Body of pancreas (tissue), 4 donors: ENCODE measurements at regions not wholly inside any gene's neighbourhood (a gene's known extent, or its start where the extent isn't known, plus 50 kb on each side); places are given as distances from the start of the nearest gene placed in this dataset.

Experiments used
- ATAC-seq: fragments of 150-250 bp; one replicate; pipeline ENCODE4 v1.9.1; 2016
- DNase-seq, 4 donors: peaks; one replicate each; pipeline ENCODE4 v3.0.0-alpha.2; 2019
- H3K27ac ChIP-seq, 4 donors: fragments of 200-600 bp; sonication (generic); 1 replicate in 3 of 4; 2 replicates in 1 of 4; pipeline versions ENCODE4 v1.5.1 to v1.6.1; 2016 to 2019; ENCODE audit warnings: mild to moderate bottlenecking in 1 of 4, mixed read lengths in 1 of 4, moderate library complexity in 1 of 4
- H3K27me3 ChIP-seq, 2 donors: fragments of 200-600 bp; sonication (generic); one replicate each; pipeline ENCODE4 v1.6.0; 2016; ENCODE audit warnings: mild to moderate bottlenecking in 1 of 2
- H3K36me3 ChIP-seq, 2 donors: fragments of 200-600 bp; sonication (generic); replicated peaks in 1 of 2; 2 replicates each; pipeline ENCODE4 v1.5.1; 2016; ENCODE audit warnings: low read depth in 2 of 2; ENCODE audit not compliant: insufficient read depth in 1 of 2
- H3K4me1 ChIP-seq: fragments of 200-600 bp; sonication (generic); one replicate; pipeline ENCODE4 v1.6.0; 2016
- H3K4me3 ChIP-seq, 2 donors: fragments of 200-600 bp; sonication (generic); 1 replicate in 1 of 2; 2 replicates in 1 of 2; pipeline ENCODE4 v1.5.1; 2016 to 2019
- H3K9me3 ChIP-seq, 3 donors: fragments of 200-600 bp; sonication (generic); 1 replicate in 2 of 3; 2 replicates in 1 of 3; pipeline ENCODE4 v1.5.1; 2016
- POLR2A ChIP-seq, 3 donors: fragments of 450-650 bp; IDR thresholded peaks; one replicate each; pipeline ENCODE4 v1.6.1; 2016; ENCODE audit warnings: antibody characterized with exemption in 3 of 3, mild to moderate bottlenecking in 2 of 3
- WGBS, 2 donors: methylation state at CpG; one replicate each; pipeline ENCODE4 v1.1.5; 2017; 5-methylcytosine and 5-hydroxymethylcytosine counted together
- intact Hi-C: fragments of 100-400 bp; cut with DNase I; formaldehyde crosslinking; loops from one replicate; pipeline ENCODE4 v1.15.1; 2023
- TF ChIP-seq, protein P1 (sequence below), 7 experiments: fragments of 450-650 bp in 4 of 7; fragments of 200-600 bp in 3 of 7; sonication (generic) in 3 of 7; IDR thresholded peaks; one replicate each; pipeline ENCODE4 v1.5.1; 2016 to 2019; ENCODE audit warnings: antibody characterized with exemption in 7 of 7

DNA sequence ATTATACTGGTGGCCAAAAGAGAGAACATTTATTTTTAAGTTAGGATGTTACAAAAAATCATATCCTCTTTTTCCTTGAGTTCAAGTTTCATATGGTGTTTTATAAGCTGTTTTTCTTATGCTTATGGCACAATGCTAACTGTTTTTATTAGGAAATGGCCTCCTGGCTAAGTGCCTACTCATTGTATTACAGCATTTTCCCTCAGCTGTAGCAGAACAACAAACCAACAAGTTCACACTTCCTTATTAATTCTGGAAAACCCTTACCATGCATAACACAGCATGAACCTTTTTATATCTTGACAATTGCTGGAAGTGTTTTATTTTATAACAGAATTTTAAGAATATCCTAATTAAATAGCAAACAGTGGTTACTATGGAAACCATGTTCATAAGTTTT is 165.8 kb downstream of the GASK1B start:
- no peaks in the 10 kb centered on the region for H3K9me3 ChIP-seq
- ATAC-seq (peak; percentile 40), DNase-seq (peak in 1 of 4 donors; percentile 42)
- H3K36me3 ChIP-seq, result no peaks in the 10 kb centered on the region
- no peak for TF ChIP-seq POLR2A (IDR thresholded peaks at IDR 0.05)
- TF ChIP-seq, protein P1, sequence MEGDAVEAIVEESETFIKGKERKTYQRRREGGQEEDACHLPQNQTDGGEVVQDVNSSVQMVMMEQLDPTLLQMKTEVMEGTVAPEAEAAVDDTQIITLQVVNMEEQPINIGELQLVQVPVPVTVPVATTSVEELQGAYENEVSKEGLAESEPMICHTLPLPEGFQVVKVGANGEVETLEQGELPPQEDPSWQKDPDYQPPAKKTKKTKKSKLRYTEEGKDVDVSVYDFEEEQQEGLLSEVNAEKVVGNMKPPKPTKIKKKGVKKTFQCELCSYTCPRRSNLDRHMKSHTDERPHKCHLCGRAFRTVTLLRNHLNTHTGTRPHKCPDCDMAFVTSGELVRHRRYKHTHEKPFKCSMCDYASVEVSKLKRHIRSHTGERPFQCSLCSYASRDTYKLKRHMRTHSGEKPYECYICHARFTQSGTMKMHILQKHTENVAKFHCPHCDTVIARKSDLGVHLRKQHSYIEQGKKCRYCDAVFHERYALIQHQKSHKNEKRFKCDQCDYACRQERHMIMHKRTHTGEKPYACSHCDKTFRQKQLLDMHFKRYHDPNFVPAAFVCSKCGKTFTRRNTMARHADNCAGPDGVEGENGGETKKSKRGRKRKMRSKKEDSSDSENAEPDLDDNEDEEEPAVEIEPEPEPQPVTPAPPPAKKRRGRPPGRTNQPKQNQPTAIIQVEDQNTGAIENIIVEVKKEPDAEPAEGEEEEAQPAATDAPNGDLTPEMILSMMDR (IDR thresholded peaks at IDR 0.05), result no peak
- no peak overlapping the region for H3K4me3 ChIP-seq
- no peaks in the 10 kb centered on the region for H3K4me1 ChIP-seq
- H3K27ac ChIP-seq, result peak overlapping the region in 1 of 4 donors; percentile 14
- no peaks in the 10 kb centered on the region for H3K27me3 ChIP-seq
- intact Hi-C loops, result no loop called here

DNA sequence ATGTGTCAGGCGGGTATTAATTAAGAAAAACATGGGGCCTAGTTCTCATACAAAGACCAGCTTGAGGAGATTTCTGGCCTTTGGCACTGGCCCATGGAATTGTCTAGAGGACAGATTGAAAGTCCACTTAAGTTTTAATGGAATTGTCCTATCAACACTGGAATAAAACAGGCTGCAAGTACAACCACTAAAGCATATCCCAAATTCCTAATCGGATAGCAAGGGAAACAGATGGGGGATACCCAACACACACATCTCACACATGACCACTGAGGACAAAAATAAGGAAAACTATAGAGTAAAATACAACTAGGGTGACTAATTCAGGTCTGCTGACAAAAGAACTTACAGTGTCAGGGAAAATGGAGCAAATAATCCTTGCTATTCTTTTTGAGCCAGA is 167.8 kb downstream of the GASK1B start:
- Histone ChIP-seq H3K4me3 (no peak overlapping the region), H3K9me3 (no peaks in the 10 kb centered on the region), H3K36me3 (no peaks in the 10 kb centered on the region), H3K27ac (no peak overlapping the region), H3K4me1 (no peaks in the 10 kb centered on the region), H3K27me3 (no peaks in the 10 kb centered on the region)
- intact Hi-C loops, result no loop called here
- no peak for TF ChIP-seq POLR2A (IDR thresholded peaks at IDR 0.05)
- TF ChIP-seq, protein P1 (IDR thresholded peaks at IDR 0.05), result no peak
- no peak for DNase-seq
- no peak for ATAC-seq
- 82 to 93% methylated on average over 2 of the region's 2 CpGs for WGBS, 2 donors

DNA sequence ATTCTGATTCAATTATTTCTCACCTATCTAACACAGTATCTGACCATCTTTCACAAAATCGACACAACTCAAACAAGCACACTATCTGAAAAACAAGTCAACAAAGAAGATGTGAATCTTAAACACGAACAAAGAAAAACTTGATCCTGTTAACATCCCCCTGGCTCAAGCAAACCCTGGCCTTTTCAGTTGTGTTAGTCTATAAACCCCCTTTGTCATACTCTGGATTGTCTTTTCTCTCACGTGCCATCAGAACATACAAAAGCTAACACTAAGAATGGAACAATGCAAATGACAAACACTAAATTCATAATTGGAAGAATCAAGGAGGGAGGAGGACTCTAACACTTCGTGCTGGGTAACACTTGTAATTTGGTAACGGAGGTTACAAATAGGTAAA is 168.7 kb downstream of the GASK1B start:
- H3K4me1 ChIP-seq, result no peaks in the 10 kb centered on the region
- 62 to 73% methylated on average over 5 of the region's 5 CpGs for WGBS, 2 donors
- intact Hi-C loops, result no loop called here
- H3K36me3 ChIP-seq, result no peaks in the 10 kb centered on the region
- ATAC-seq, result no peak
- H3K4me3 ChIP-seq, result no peak overlapping the region
- TF ChIP-seq, protein P1 (IDR thresholded peaks at IDR 0.05), result no peak
- TF ChIP-seq POLR2A (IDR thresholded peaks at IDR 0.05), result no peak
- no peak for DNase-seq
- no peaks in the 10 kb centered on the region for H3K27me3 ChIP-seq
- H3K27ac ChIP-seq, result no peak overlapping the region
- no peaks in the 10 kb centered on the region for H3K9me3 ChIP-seq

DNA sequence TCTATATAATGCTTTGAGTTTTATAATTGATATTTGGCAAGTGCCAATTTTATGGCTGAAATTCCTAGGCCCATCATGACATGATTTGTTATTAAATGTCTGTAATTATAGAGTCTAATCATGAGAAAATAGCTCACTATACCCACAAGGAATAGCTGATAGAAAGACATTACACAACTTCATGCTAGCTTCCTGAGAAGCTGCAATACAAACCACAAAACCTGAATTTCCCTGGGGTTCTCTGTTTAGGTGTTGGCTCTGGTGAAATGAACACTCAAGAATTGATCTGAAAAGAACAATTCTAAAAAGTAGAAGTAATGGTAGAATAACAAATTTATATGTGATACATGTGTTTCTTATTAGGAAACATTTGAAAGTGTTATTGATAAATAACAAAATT is 169.6 kb downstream of the GASK1B start:
- DNase-seq (no peak), ATAC-seq (no peak)
- H3K27me3 ChIP-seq, result no peaks in the 10 kb centered on the region
- intact Hi-C loops, result no loop called here
- no peak overlapping the region for H3K27ac ChIP-seq
- no peaks in the 10 kb centered on the region for H3K9me3 ChIP-seq
- H3K4me1 ChIP-seq, result no peaks in the 10 kb centered on the region
- TF ChIP-seq POLR2A (IDR thresholded peaks at IDR 0.05), result no peak
- TF ChIP-seq, protein P1 (IDR thresholded peaks at IDR 0.05), result no peak
- H3K4me3 ChIP-seq, result no peak overlapping the region
- H3K36me3 ChIP-seq, result no peaks in the 10 kb centered on the region

DNA sequence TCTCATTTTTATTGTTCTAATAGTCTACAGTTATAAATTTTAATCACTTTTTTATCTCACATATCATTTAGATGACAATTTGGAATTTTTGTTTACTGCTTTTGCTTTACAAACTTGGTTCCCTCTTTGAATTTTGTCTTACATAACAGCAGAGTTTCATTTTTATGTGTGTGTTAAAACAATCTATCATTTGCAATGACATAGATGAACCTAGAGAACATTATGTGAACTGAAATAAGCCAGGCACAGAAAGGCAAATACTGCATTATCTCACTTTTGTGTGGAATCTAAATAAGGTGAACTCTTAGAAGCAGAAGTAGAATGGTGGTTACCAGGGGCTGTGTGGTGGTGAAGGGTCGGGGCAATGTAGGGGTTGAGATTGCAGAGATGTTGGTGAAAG is 170.7 kb downstream of the GASK1B start:
- no peaks in the 10 kb centered on the region for H3K36me3 ChIP-seq
- peaks cover 4% of the 10 kb centered on the region for H3K4me1 ChIP-seq
- DNase-seq (no peak), ATAC-seq (no peak)
- intact Hi-C loops, result no loop called here
- no peaks in the 10 kb centered on the region for H3K9me3 ChIP-seq
- 77 to 88% methylated on average over 1 of the region's 1 CpG for WGBS, 2 donors
- no peak overlapping the region for H3K4me3 ChIP-seq
- no peak for TF ChIP-seq POLR2A (IDR thresholded peaks at IDR 0.05)
- TF ChIP-seq, protein P1 (IDR thresholded peaks at IDR 0.05), result no peak
- no peak overlapping the region for H3K27ac ChIP-seq
- H3K27me3 ChIP-seq, result no peaks in the 10 kb centered on the region
